Gastrocnemius medialis (tissue), 4 donors: ENCODE measurements at regions not wholly inside any gene's neighbourhood (a gene's known extent, or its start where the extent isn't known, plus 50 kb on each side); places are given as distances from the start of the nearest gene placed in this dataset.

Experiments
- POLR2A ChIP-seq, 2 donors: fragments of 450-650 bp; IDR thresholded peaks; one replicate each; pipeline ENCODE4 v1.6.1; 2017; ENCODE audit warnings: antibody characterized with exemption in 2 of 2, mild to moderate bottlenecking in 2 of 2, moderate library complexity in 2 of 2
- TF ChIP-seq, protein P1 (sequence below), 5 experiments: fragments of 450-650 bp in 3 of 5; fragments of 200-600 bp in 2 of 5; sonication (generic) in 2 of 5; IDR thresholded peaks in 4 of 5; conservative IDR thresholded peaks in 1 of 5; 1 replicate in 4 of 5; 2 replicates in 1 of 5; pipeline ENCODE4 v1.5.1; 2016 to 2019; ENCODE audit warnings: antibody characterized with exemption in 5 of 5, mild to moderate bottlenecking in 3 of 5, moderate library complexity in 3 of 5

DNA sequence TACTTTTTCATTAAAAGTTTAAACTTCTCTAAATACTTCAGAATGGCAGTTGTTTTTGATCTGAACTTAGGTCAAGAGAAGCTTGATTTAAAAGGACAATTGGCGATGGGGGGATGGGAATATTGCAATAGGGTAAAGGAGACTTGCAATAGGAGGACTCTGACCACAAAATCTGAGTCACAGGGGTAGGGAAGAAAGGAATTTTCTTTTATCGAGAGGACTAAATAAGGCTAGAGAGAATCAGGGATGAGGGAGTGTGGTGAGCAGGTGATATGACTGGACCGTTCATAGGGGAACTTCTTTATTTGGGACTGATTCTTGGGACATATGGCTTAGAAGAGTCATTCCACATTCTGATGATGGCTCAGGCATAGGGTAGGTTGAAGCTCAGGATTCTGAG, 1260.2 kb downstream of the ADGRL3 start:
- TF ChIP-seq, protein P1, sequence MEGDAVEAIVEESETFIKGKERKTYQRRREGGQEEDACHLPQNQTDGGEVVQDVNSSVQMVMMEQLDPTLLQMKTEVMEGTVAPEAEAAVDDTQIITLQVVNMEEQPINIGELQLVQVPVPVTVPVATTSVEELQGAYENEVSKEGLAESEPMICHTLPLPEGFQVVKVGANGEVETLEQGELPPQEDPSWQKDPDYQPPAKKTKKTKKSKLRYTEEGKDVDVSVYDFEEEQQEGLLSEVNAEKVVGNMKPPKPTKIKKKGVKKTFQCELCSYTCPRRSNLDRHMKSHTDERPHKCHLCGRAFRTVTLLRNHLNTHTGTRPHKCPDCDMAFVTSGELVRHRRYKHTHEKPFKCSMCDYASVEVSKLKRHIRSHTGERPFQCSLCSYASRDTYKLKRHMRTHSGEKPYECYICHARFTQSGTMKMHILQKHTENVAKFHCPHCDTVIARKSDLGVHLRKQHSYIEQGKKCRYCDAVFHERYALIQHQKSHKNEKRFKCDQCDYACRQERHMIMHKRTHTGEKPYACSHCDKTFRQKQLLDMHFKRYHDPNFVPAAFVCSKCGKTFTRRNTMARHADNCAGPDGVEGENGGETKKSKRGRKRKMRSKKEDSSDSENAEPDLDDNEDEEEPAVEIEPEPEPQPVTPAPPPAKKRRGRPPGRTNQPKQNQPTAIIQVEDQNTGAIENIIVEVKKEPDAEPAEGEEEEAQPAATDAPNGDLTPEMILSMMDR (IDR thresholded peaks at IDR 0.05 in 4 of 5, conservative IDR thresholded peaks at IDR 0.05 in 1 of 5): no peak
- no peak for TF ChIP-seq POLR2A (IDR thresholded peaks at IDR 0.05)
